H9 (cell line): ENCODE measurements at regions not wholly inside any gene's neighbourhood (a gene's known extent, or its start where the extent isn't known, plus 50 kb on each side); places are given as distances from the start of the nearest gene placed in this dataset.

Experiments used
- DNase-seq: peaks from one replicate; pipeline ENCODE4 v3.0.0-alpha.2; 2017
- H2AFZ ChIP-seq: one replicate; pipeline ENCODE4 v1.6.1; 2013; ENCODE audit warnings: mild to moderate bottlenecking, low read length, control low read depth, moderate library complexity
- H2AK5ac ChIP-seq: 2 replicates; pipeline ENCODE4 v1.6.1; 2013; ENCODE audit warnings: low read length, control low read depth, mixed read lengths; ENCODE audit not compliant: insufficient read length
- H2BK120ac ChIP-seq: one replicate; pipeline ENCODE4 v1.6.1; 2013; ENCODE audit warnings: low read depth, mild to moderate bottlenecking, low read length, control low read depth, inconsistent platforms; ENCODE audit not compliant: poor library complexity, severe bottlenecking
- H2BK12ac ChIP-seq: 2 replicates; pipeline ENCODE4 v1.6.1; 2013; ENCODE audit warnings: low read length, control low read depth, mixed read lengths, low read depth; ENCODE audit not compliant: insufficient read length
- H2BK15ac ChIP-seq: 2 replicates; pipeline ENCODE4 v1.6.1; 2013; ENCODE audit warnings: low read depth, low read length, control low read depth
- H2BK20ac ChIP-seq: one replicate; pipeline ENCODE4 v1.6.1; 2013; ENCODE audit warnings: low read depth, mild to moderate bottlenecking, low read length, control low read depth, inconsistent platforms; ENCODE audit not compliant: poor library complexity, severe bottlenecking
- H2BK5ac ChIP-seq: 2 replicates; pipeline ENCODE4 v1.6.1; 2013; ENCODE audit warnings: low read length, control low read depth, mixed read lengths; ENCODE audit not compliant: insufficient read length
- H3K14ac ChIP-seq: 2 replicates; pipeline ENCODE4 v1.6.1; 2013; ENCODE audit warnings: low read length, control low read depth; ENCODE audit not compliant: insufficient read depth
- H3K18ac ChIP-seq: 2 replicates; pipeline ENCODE4 v1.6.1; 2013; ENCODE audit warnings: low read depth, mild to moderate bottlenecking, mixed read lengths, low read length, control low read depth; ENCODE audit not compliant: insufficient read length
- H3K23ac ChIP-seq: 2 replicates; pipeline ENCODE4 v1.6.1; 2013; ENCODE audit warnings: low read length, control low read depth, mixed read lengths, low read depth; ENCODE audit not compliant: insufficient read length
- H3K23me2 ChIP-seq: 2 replicates; pipeline ENCODE4 v1.6.1; 2013; ENCODE audit warnings: low read depth, mild to moderate bottlenecking, mixed read lengths, low read length, control low read depth; ENCODE audit not compliant: insufficient read length, poor library complexity, severe bottlenecking
- H3K27ac ChIP-seq: 2 replicates; pipeline ENCODE4 v1.5.1; 2013; ENCODE audit warnings: low read length, control low read depth, mixed read lengths, low read depth; ENCODE audit not compliant: insufficient read length
- H3K27me3 ChIP-seq: 2 replicates; pipeline ENCODE4 v1.6.1; 2013; ENCODE audit warnings: low read length, control low read depth, inconsistent platforms; ENCODE audit not compliant: insufficient read depth
- H3K4ac ChIP-seq: 2 replicates; pipeline ENCODE4 v1.6.1; 2013; ENCODE audit warnings: low read depth, mild to moderate bottlenecking, control low read depth, inconsistent platforms, low read length, moderate library complexity
- H3K4me1 ChIP-seq: 2 replicates; pipeline ENCODE4 v1.6.1; 2013; ENCODE audit warnings: low read length, control low read depth, inconsistent platforms; ENCODE audit not compliant: insufficient read depth
- H3K4me2 ChIP-seq: 2 replicates; pipeline ENCODE4 v1.6.1; 2013; ENCODE audit warnings: low read length, control low read depth, mixed read lengths; ENCODE audit not compliant: insufficient read length, insufficient read depth
- H3K56ac ChIP-seq: 2 replicates; pipeline ENCODE4 v1.6.1; 2013; ENCODE audit warnings: low read depth, mild to moderate bottlenecking, mixed read lengths, low read length, control low read depth; ENCODE audit not compliant: insufficient read length
- H3K79me1 ChIP-seq: 2 replicates; pipeline ENCODE4 v1.6.1; 2013; ENCODE audit warnings: low read depth, mild to moderate bottlenecking, moderate library complexity, low read length, control low read depth, inconsistent platforms; ENCODE audit not compliant: insufficient read depth, poor library complexity, severe bottlenecking
- H3K79me2 ChIP-seq: 2 replicates; pipeline ENCODE4 v1.6.1; 2013; ENCODE audit warnings: low read length, control low read depth, inconsistent platforms; ENCODE audit not compliant: insufficient read depth
- H3K9ac ChIP-seq: 2 replicates; pipeline ENCODE4 v1.6.1; 2013; ENCODE audit warnings: low read length, control low read depth, mixed read lengths; ENCODE audit not compliant: insufficient read length; ENCODE audit errors: extremely low read depth
- H3K9me3 ChIP-seq: one replicate; pipeline ENCODE4 v1.6.1; 2013; ENCODE audit warnings: low read depth, low read length, inconsistent platforms; ENCODE audit not compliant: control insufficient read depth
- H3T11ph ChIP-seq: one replicate; pipeline ENCODE4 v1.6.1; 2013; ENCODE audit warnings: mild to moderate bottlenecking, low read length, control low read depth, inconsistent platforms
- H4K20me1 ChIP-seq: one replicate; pipeline ENCODE4 v1.6.1; 2013; ENCODE audit not compliant: control insufficient read depth, insufficient read length, insufficient read depth
- H4K5ac ChIP-seq: 2 replicates; pipeline ENCODE4 v1.6.1; 2013; ENCODE audit warnings: low read depth, mild to moderate bottlenecking, mixed read lengths, low read length, control low read depth; ENCODE audit not compliant: insufficient read length
- H4K8ac ChIP-seq: replicated peaks from 2 replicates; pipeline ENCODE4 v1.6.1; 2013; ENCODE audit warnings: low read length, control low read depth, mixed read lengths, low read depth; ENCODE audit not compliant: insufficient read length
- H4K91ac ChIP-seq: 2 replicates; pipeline ENCODE4 v1.6.1; 2013; ENCODE audit warnings: low read depth, mild to moderate bottlenecking, moderate library complexity, mixed read lengths, low read length, control low read depth; ENCODE audit not compliant: insufficient read length
- H3K27ac Mint-ChIP-seq, 3 experiments: 2 replicates in 2 of 3; 3 replicates in 1 of 3; pipeline ENCODE4 v1.8.0; 2020 to 2021; ENCODE audit warnings: mixed read lengths in 3 of 3, mild to moderate bottlenecking in 1 of 3, moderate library complexity in 1 of 3
- H3K27me3 Mint-ChIP-seq: 2 replicates; pipeline ENCODE4 v1.8.0; 2021; ENCODE audit warnings: low read depth, mild to moderate bottlenecking, moderate library complexity, mixed read lengths
- H3K36me3 Mint-ChIP-seq, 3 experiments: 2 replicates in 2 of 3; 3 replicates in 1 of 3; pipeline ENCODE4 v1.8.0; 2020 to 2021; ENCODE audit warnings: low read depth in 3 of 3, mixed read lengths in 3 of 3; ENCODE audit not compliant: insufficient read depth in 1 of 3
- H3K4me1 Mint-ChIP-seq, 2 experiments: 2 replicates each; pipeline ENCODE4 v1.8.0; 2020; ENCODE audit warnings: mixed read lengths in 2 of 2
- H3K4me3 Mint-ChIP-seq, 2 experiments: 2 replicates in 1 of 2; 3 replicates in 1 of 2; pipeline ENCODE4 v1.8.0; 2020 to 2021; ENCODE audit warnings: mild to moderate bottlenecking in 2 of 2, mixed read lengths in 2 of 2, moderate library complexity in 1 of 2
- H3K9me3 Mint-ChIP-seq, 2 experiments: 2 replicates in 1 of 2; 3 replicates in 1 of 2; pipeline ENCODE4 v1.8.0; 2020; ENCODE audit warnings: mild to moderate bottlenecking in 2 of 2, mixed read lengths in 2 of 2, moderate library complexity in 1 of 2
- WGBS: extraction: QIAGEN DNeasy Blood & Tissue Kit; methylation state at CpG from one replicate; pipeline ENCODE4 v1.1.7; 2013; ENCODE audit warnings: missing lambda C conversion rate, low lambda C conversion rate, mixed read lengths; ENCODE audit not compliant: insufficient read length; ENCODE audit errors: extremely low coverage; 5-methylcytosine and 5-hydroxymethylcytosine counted together
- TF ChIP-seq, protein P1 (sequence below): fragments of 200-600 bp; sonication (generic); conservative IDR thresholded peaks from 3 replicates; pipeline ENCODE4 v1.8.0; 2021; ENCODE audit warnings: antibody characterized with exemption, mild to moderate bottlenecking

DNA sequence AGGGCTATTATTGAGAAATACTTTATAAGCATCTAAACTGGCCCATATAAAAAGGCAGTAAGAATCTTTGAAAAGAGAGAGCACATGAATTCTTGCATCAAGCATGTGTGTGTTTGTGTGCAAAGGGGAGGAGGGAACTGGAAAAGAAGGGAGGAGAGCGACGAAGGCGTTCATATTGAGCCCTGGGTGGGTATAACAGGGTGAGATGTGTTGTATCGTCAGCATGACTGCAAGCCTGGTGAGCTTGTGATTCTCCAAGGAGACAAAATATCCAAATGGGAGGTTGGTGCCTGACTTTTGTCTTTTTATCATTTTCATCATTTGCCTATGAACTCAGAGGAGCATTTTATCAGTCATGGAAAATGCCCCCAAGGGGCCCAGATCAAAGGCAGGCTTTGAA lies 70.8 kb upstream of the PMFBP1 start:
- Histone ChIP-seq H4K20me1 (no peaks in the 10 kb centered on the region), H3K9me3 (no peaks in the 10 kb centered on the region), H3K27ac (no peak overlapping the region), H2BK5ac (no peak overlapping the region), H3K4me1 (no peaks in the 10 kb centered on the region), H2BK15ac (no peak overlapping the region), H3K79me1 (no peaks in the 10 kb centered on the region), H3K79me2 (no peaks in the 10 kb centered on the region), H2BK20ac (no peak overlapping the region), H3K23me2 (no peaks in the 10 kb centered on the region), H2AFZ (no peak overlapping the region), H3T11ph (no peak overlapping the region), H3K4ac (no peak overlapping the region), H3K14ac (no peak overlapping the region), H3K18ac (no peak overlapping the region), H3K23ac (no peak overlapping the region), H3K56ac (no peak overlapping the region), H3K9ac (no peak overlapping the region), H3K4me2 (no peak overlapping the region), H2BK120ac (no peak overlapping the region), H4K8ac (no peak overlapping the region), H2AK5ac (no peak overlapping the region), H3K27me3 (no peaks in the 10 kb centered on the region), H4K5ac (no peak overlapping the region), H2BK12ac (no peak overlapping the region), H4K91ac (no peak overlapping the region)
- DNase-seq, result no peak
- Mint-ChIP-seq H3K4me3 (no peak overlapping the region), H3K36me3 (no peaks in the 10 kb centered on the region), H3K27me3 (no peaks in the 10 kb centered on the region), H3K4me1 (no peaks in the 10 kb centered on the region), H3K27ac (no peak overlapping the region), H3K9me3 (no peaks in the 10 kb centered on the region)
- TF ChIP-seq, protein P1, sequence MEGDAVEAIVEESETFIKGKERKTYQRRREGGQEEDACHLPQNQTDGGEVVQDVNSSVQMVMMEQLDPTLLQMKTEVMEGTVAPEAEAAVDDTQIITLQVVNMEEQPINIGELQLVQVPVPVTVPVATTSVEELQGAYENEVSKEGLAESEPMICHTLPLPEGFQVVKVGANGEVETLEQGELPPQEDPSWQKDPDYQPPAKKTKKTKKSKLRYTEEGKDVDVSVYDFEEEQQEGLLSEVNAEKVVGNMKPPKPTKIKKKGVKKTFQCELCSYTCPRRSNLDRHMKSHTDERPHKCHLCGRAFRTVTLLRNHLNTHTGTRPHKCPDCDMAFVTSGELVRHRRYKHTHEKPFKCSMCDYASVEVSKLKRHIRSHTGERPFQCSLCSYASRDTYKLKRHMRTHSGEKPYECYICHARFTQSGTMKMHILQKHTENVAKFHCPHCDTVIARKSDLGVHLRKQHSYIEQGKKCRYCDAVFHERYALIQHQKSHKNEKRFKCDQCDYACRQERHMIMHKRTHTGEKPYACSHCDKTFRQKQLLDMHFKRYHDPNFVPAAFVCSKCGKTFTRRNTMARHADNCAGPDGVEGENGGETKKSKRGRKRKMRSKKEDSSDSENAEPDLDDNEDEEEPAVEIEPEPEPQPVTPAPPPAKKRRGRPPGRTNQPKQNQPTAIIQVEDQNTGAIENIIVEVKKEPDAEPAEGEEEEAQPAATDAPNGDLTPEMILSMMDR, result no peak
- WGBS, result no CpG with 5 or more reads among the region's 4 CpGs
